GM12878 (cell line): ENCODE measurements at regions not wholly inside any gene's neighbourhood (a gene's known extent, or its start where the extent isn't known, plus 50 kb on each side); places are given as distances from the start of the nearest gene placed in this dataset.

Source experiments
- ATAC-seq: fragments of 200-7000 bp; cut with Tn5 transposase; 3 replicates; pipeline ENCODE4 v1.9.1; 2020; ENCODE audit warnings: mild to moderate bottlenecking, moderate library complexity
- BruUV-seq: library from RNA; stranded (reverse); fragments of 400-500 nt; replicated peaks from 2 replicates; lab custom pipeline; 2021; lab: Mats Ljungman, UMichigan
- CTCF ChIA-PET: fragments of 300-600 bp; sonication (Branson Sonifier 250); formaldehyde crosslinking; extraction: SDS; loops from one replicate; lab custom pipeline; 2021; ENCODE audit warnings: inconsistent platforms; lab: Yijun Ruan, JAX
- POLR2A ChIA-PET: fragments of 350-600 bp; formaldehyde crosslinking; extraction: SDS; loops from one replicate; lab custom pipeline; 2021; ENCODE audit warnings: inconsistent platforms; lab: Charles Lee
- RAD21 ChIA-PET: fragments of 300-600 bp; sonication (Branson Sonifier 250); formaldehyde crosslinking; loops from one replicate; lab custom pipeline; 2023; ENCODE audit warnings: antibody characterized with exemption; ENCODE audit not compliant: unreplicated experiment; lab: Charles Lee
- SMC1A ChIA-PET: fragments of 300-600 bp; sonication (Branson Sonifier 250); formaldehyde crosslinking; loops from one replicate; lab custom pipeline; 2023; ENCODE audit not compliant: unreplicated experiment, uncharacterized antibody; lab: Charles Lee
- DNase-seq: peaks from one replicate; pipeline ENCODE4 v3.0.0-alpha.2; 2011; ENCODE audit warnings: low read depth, low spot score
- FAIRE-seq: peaks from 3 replicates; lab custom pipeline; 2011; peaks lifted over from hg19 to GRCh38; lab: Jason Lieb, UNC
- H2AFZ ChIP-seq: 2 replicates; pipeline ENCODE4 v1.6.0; 2011; ENCODE audit warnings: low read depth, low read length, control low read depth; ENCODE audit not compliant: control insufficient read depth
- H3K27ac ChIP-seq: 2 replicates; pipeline ENCODE4 v1.5.1; 2011; ENCODE audit warnings: control low read depth; ENCODE audit not compliant: control insufficient read depth, insufficient read depth
- H3K27me3 ChIP-seq, 2 experiments: replicated peaks in 1 of 2; 2 replicates each; pipeline versions ENCODE4 v1.6.0 to v1.6.1; 2011; ENCODE audit warnings: low read length in 1 of 2; ENCODE audit not compliant: control insufficient read depth in 2 of 2, insufficient read depth in 2 of 2
- H3K36me3 ChIP-seq, 2 experiments: 2 replicates each; pipeline ENCODE4 v1.5.1; 2011; ENCODE audit warnings: low read length in 1 of 2; ENCODE audit not compliant: control insufficient read depth in 2 of 2, insufficient read depth in 2 of 2
- H3K4me1 ChIP-seq: 2 replicates; pipeline ENCODE4 v1.6.1; 2011; ENCODE audit warnings: mild to moderate bottlenecking, low read length, moderate library complexity, mixed read lengths; ENCODE audit not compliant: control insufficient read depth, insufficient read depth
- H3K4me2 ChIP-seq: 2 replicates; pipeline ENCODE4 v1.6.0; 2011; ENCODE audit warnings: control low read depth; ENCODE audit not compliant: control insufficient read depth, insufficient read depth
- H3K4me3 ChIP-seq: fragments of 200-600 bp; sonication (generic); 2 replicates; pipeline ENCODE4 v1.5.1; 2016
- H3K79me2 ChIP-seq: 2 replicates; pipeline ENCODE4 v1.6.0; 2011; ENCODE audit warnings: low read length; ENCODE audit not compliant: control insufficient read depth, insufficient read depth
- H3K9ac ChIP-seq: 2 replicates; pipeline ENCODE4 v1.8.0; 2011; ENCODE audit warnings: low read length, control low read depth, mixed read lengths; ENCODE audit not compliant: control insufficient read depth, insufficient read depth
- H3K9me3 ChIP-seq: replicated peaks from 3 replicates; pipeline ENCODE4 v1.5.1; 2011; ENCODE audit warnings: mild to moderate bottlenecking, low read length; ENCODE audit not compliant: control insufficient read depth, insufficient read depth
- H4K20me1 ChIP-seq: 2 replicates; pipeline ENCODE4 v1.6.0; 2011; ENCODE audit not compliant: control insufficient read depth, insufficient read depth
- BCL11A ChIP-seq: IDR thresholded peaks from 2 replicates; pipeline ENCODE4 v1.6.1; 2011; ENCODE audit warnings: low read depth, low read length
- EED ChIP-seq: sonication (generic); IDR thresholded peaks from 2 replicates; pipeline ENCODE4 v1.6.1; 2016; ENCODE audit warnings: antibody characterized with exemption, low read depth
- EZH2 ChIP-seq: IDR thresholded peaks from 2 replicates; pipeline ENCODE4 v1.6.1; 2012; ENCODE audit warnings: low read depth, mild to moderate bottlenecking, control low read depth, inconsistent platforms, low read length, borderline replicate concordance; ENCODE audit not compliant: control insufficient read depth
- PAX8 ChIP-seq: fragments of 450-650 bp; IDR thresholded peaks from 2 replicates; pipeline ENCODE4 v1.6.1; 2017; ENCODE audit warnings: mild to moderate bottlenecking, moderate library complexity
- RB1 ChIP-seq: fragments of 450-650 bp; formaldehyde crosslinking; IDR thresholded peaks from 2 replicates; pipeline ENCODE4 v1.6.1; 2017; ENCODE audit warnings: mild to moderate bottlenecking, borderline replicate concordance
- RCOR1 ChIP-seq: conservative IDR thresholded peaks from 2 replicates; pipeline ENCODE4 v1.6.1; 2012; ENCODE audit warnings: low read depth, low read length, improper control_type of control experiment
- SREBF2 ChIP-seq: IDR thresholded peaks from 2 replicates; pipeline ENCODE4 v1.6.1; 2012; ENCODE audit warnings: mild to moderate bottlenecking, low read length
- WRNIP1 ChIP-seq: IDR thresholded peaks from 2 replicates; pipeline ENCODE4 v1.6.1; 2011; ENCODE audit warnings: low read depth, low read length, improper control_type of control experiment, borderline replicate concordance
- ZNF207 ChIP-seq: fragments of 450-650 bp; IDR thresholded peaks from 2 replicates; pipeline ENCODE4 v1.6.1; 2014; ENCODE audit warnings: antibody characterized with exemption, mild to moderate bottlenecking, borderline replicate concordance
- ZNF592 ChIP-seq: fragments of 450-650 bp; IDR thresholded peaks from 2 replicates; pipeline ENCODE4 v1.6.1; 2017; ENCODE audit warnings: mild to moderate bottlenecking, moderate library complexity
- WGBS: methylation state at CpG from one replicate; pipeline ENCODE4 v1.1.6; 2016; ENCODE audit warnings: low lambda C conversion rate; ENCODE audit not compliant: insufficient replicate concordance, insufficient coverage; ENCODE audit errors: missing lambda C conversion rate; 5-methylcytosine and 5-hydroxymethylcytosine counted together
- in situ Hi-C: fragments of 300-500 bp; cut with MboI; formaldehyde crosslinking; loops from 9 replicates; pipeline ENCODE4 v1.14.3; 2018; ENCODE audit warnings: mixed read lengths
- intact Hi-C: fragments of 100-400 bp; cut with micrococcal nuclease; formaldehyde crosslinking; loops from one replicate; pipeline ENCODE4 v1.14.2; 2022; ENCODE audit not compliant: unreplicated experiment

- CTCF ChIA-PET: no interaction called here
- H2AFZ ChIP-seq: no peak overlapping the region
- no peak overlapping the region for H3K9ac ChIP-seq
- DNase-seq (no peak), ATAC-seq (no peak), FAIRE-seq (no peak)
- H3K4me1 ChIP-seq: peaks cover 7% of the 10 kb centered on the region; the same call in 1 of the 2 replicates
- H3K4me3 ChIP-seq: no peak overlapping the region
- WGBS: 40% methylated on average over 5 of the region's 5 CpGs
- no TSS peak for BruUV-seq
- H3K27me3 ChIP-seq: peaks cover 0 to 8% of the 10 kb centered on the region in 2 experiments; a peak in 1 of 4 replicates
- intact Hi-C loops: no loop called here
- POLR2A ChIA-PET: no interaction called here
- no peak overlapping the region for H3K27ac ChIP-seq
- TF ChIP-seq SREBF2 (no peak), BCL11A (no peak), PAX8 (no peak), RCOR1 (no peak), EED (no peak), WRNIP1 (no peak), ZNF207 (no peak), EZH2 (no peak), RB1 (no peak), ZNF592 (no peak)
- SMC1A ChIA-PET: no interaction called here
- no peaks in the 10 kb centered on the region for H4K20me1 ChIP-seq
- RAD21 ChIA-PET: no interaction called here
- in situ Hi-C loops: no loop called here
- no peaks in the 10 kb centered on the region; the same call in 2 of the 3 replicates for H3K9me3 ChIP-seq
- H3K4me2 ChIP-seq: no peak overlapping the region
- H3K79me2 ChIP-seq: no peaks in the 10 kb centered on the region
- H3K36me3 ChIP-seq: no peaks in the 10 kb centered on the region
Measured at GRCh38 chr2:144598906-144599305, 79.0 kb upstream of the ZEB2 start.
